ENCODE measurements at regions not wholly inside any gene's neighbourhood (a gene's known extent, or its start where the extent isn't known, plus 50 kb on each side); places are given as distances from the start of the nearest gene placed in this dataset.

DNA sequence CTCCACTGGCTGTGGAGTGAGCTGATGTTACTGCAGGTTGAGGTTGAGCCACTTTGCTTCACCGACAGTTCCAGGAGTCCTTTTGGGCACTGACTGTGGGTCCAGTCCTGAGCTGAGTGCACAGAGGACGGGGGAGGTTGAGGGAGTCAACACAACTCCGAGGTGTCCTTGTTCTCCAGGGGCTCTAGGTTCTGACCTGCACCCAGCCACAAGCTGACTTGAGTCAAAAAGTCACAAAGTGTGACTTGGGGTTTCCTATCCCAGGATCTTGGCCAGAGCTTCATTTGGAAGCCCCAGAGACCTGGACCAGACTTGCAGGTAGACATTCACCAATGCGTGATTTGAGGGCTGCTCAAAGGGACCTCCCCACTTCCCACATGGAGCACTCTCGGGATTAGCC lies 95.0 kb downstream of the FAM43A start:
- H3K27me3 Mint-ChIP-seq = peaks cover 12% of the 10 kb centered on the region
- H3K4me1 Mint-ChIP-seq = peaks cover 0 to 3% (median 0%) of the 10 kb centered on the region in 3 donors
- H3K4me3 Mint-ChIP-seq = no peak overlapping the region
- peaks cover 0 to 1% (median 0%) of the 10 kb centered on the region in 3 donors for H3K9me3 Mint-ChIP-seq
- H3K36me3 Mint-ChIP-seq = no peaks in the 10 kb centered on the region
- no peak overlapping the region for H3K27ac Mint-ChIP-seq

DNA sequence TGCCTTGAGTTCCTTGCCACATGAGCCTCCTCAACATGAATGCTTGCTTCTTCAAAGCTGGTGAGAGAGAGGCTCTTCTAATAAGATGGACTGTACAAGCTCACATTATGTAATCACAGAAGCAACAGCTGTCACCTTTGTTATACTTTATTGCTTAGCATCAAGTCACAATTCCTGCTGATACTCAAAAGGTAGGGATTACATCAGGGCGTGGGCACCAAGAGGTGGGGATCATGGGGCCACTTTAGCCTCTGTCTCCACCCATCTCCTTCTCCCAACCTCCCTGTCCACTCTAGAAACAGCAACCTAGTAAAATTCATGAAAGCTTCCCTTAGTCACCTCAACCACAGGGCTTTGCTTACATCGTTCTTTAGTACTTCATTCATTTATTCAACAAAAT lies 95.9 kb downstream of the FAM43A start:
- Mint-ChIP-seq H3K27ac (no peak overlapping the region), H3K4me3 (no peak overlapping the region), H3K4me1 (peaks cover 0 to 3% (median 0%) of the 10 kb centered on the region in 3 donors), H3K27me3 (peaks cover 12% of the 10 kb centered on the region), H3K9me3 (peaks cover 0 to 1% (median 0%) of the 10 kb centered on the region in 3 donors), H3K36me3 (no peaks in the 10 kb centered on the region)

DNA sequence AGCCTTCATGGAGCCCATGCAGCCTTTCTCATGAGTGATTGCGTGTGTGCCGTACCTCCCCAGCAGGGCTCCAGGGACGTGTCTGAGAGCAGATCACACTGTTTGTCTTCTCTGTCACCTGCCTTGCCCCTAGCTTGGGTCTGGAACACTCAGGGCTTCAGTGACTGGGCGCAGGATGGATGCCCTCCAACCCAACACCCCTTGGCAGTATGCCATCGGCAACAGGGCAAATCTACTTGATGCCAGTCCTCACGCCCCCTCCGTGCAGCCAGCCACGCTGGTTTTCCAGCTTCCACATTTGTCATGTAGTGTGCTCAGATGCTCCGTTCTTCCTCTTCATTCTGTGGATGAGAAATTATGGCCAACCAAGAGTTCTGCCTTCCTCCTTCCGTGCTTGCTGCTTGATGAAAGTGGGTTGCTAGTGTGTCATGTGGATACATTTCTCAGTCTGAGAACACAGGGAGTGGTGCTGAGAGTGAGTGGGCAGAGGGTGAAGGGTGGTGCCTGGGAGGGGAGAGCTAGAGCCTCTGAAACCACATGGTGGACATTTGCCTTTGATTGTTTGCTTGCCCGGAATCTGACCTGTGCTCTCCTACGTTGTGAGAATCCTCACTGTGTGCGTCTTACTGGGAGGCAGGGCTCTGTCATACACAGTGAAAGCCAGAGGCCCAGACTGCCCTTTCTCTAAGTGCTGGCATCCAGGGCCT lies 97.2 kb downstream of the FAM43A start:
- peaks cover 0 to under 1% (median 0%) of the 10 kb centered on the region in 3 donors for H3K4me1 Mint-ChIP-seq

DNA sequence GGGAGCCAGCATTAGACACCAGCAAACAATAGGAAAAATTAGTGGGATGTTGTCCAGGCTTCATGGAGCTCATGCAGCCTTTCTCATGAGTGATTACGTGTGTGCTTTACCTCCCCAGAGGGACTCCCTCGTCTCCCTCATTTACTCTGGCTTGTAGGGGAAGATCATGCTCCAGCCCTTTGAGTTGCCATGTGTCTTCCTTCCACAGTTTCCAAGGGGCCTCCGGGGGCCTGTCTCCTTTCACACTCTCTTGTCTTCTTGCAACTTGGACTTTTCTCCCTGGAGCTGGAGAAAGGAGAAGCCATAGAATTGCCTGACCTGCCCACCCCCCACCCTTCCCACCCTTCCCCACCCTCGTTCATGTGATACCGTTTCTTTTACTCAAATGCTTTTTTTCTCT lies 98.7 kb downstream of the FAM43A start:
- Mint-ChIP-seq H3K4me1 (no peaks in the 10 kb centered on the region), H3K9me3 (no peaks in the 10 kb centered on the region), H3K36me3 (no peaks in the 10 kb centered on the region), H3K27me3 (no peaks in the 10 kb centered on the region), H3K4me3 (no peak overlapping the region), H3K27ac (no peak overlapping the region)

More for the DNA sequence above, 97.2 kb downstream of the FAM43A start:
- Mint-ChIP-seq H3K36me3 (no peaks in the 10 kb centered on the region), H3K4me3 (no peak overlapping the region), H3K27me3 (peaks cover 7% of the 10 kb centered on the region), H3K27ac (no peak overlapping the region), H3K9me3 (peaks cover 0 to 1% (median 0%) of the 10 kb centered on the region in 3 donors)

DNA sequence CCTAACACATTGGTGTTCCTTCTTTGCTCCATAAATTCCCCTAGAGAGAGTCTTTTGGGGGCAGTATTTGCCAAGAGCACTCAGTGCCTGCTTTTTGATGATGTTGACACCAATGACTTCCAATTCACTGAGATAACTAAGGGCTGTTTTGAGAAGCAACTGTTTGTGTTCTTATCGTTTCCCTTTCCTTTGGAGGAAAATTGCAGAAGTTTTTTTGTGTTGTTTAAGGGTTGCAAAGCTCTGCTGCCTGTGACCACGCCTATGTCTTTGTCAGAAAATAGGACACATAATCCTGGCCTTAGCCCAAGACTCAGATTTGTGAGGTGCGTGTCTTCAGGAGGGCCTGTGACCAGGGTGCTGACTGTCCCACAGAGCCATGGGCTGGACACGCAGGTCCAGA lies 99.6 kb downstream of the FAM43A start:
- no peaks in the 10 kb centered on the region for H3K27me3 Mint-ChIP-seq
- peaks cover 0 to 1% (median 0%) of the 10 kb centered on the region in 3 donors for H3K4me1 Mint-ChIP-seq
- H3K4me3 Mint-ChIP-seq = no peak overlapping the region
- H3K36me3 Mint-ChIP-seq = no peaks in the 10 kb centered on the region
- no peak overlapping the region for H3K27ac Mint-ChIP-seq
- H3K9me3 Mint-ChIP-seq = no peaks in the 10 kb centered on the region

DNA sequence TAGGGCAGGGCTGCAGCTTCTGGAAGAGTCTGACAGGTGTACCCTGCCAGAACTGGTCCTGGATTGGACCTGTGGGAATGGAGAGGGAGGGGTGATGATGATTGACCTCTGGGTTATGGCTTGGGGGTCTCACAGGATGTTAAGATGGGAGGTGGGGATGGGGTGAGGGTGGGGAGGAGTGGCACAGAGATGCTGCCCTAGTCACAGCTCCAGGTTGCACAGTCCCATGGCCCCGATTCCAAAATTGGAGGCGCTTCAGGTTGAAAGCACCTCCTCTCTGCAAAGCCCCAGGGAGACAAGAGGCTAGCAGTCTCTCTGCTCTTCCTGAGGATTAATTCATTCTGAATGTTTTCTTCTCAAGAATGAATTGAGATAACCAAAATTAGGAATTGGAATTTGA lies 101.4 kb downstream of the FAM43A start:
- Mint-ChIP-seq H3K27ac (peak overlapping the region in 1 of 3 donors; percentile 28), H3K4me3 (no peak overlapping the region), H3K4me1 (peaks cover 0 to 1% (median 0%) of the 10 kb centered on the region in 3 donors), H3K9me3 (no peaks in the 10 kb centered on the region), H3K27me3 (no peaks in the 10 kb centered on the region), H3K36me3 (no peaks in the 10 kb centered on the region)

DNA sequence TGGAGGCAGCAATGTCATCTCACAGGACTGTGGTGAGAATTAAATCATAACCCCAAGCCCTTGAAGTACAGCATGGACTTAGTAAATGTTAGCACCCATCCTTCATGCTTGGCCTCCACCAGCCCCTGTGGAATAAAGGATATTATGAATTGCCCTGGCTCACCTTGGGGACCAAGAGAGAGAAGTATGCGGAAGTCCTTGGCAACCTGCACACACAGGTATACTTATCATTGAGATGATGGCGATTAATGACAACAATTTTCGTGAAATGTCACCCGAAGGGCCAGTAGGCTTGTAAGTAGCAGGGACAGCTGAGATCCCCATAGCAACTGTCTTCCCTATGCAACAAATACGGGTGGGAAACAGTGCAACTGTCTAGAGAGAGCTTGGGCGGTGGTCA lies 102.0 kb downstream of the FAM43A start:
- Mint-ChIP-seq H3K27me3 (no peaks in the 10 kb centered on the region), H3K9me3 (no peaks in the 10 kb centered on the region), H3K4me3 (no peak overlapping the region), H3K4me1 (peaks cover 0 to 1% (median 0%) of the 10 kb centered on the region in 3 donors), H3K36me3 (no peaks in the 10 kb centered on the region), H3K27ac (peak overlapping the region in 1 of 3 donors; percentile 63)

DNA sequence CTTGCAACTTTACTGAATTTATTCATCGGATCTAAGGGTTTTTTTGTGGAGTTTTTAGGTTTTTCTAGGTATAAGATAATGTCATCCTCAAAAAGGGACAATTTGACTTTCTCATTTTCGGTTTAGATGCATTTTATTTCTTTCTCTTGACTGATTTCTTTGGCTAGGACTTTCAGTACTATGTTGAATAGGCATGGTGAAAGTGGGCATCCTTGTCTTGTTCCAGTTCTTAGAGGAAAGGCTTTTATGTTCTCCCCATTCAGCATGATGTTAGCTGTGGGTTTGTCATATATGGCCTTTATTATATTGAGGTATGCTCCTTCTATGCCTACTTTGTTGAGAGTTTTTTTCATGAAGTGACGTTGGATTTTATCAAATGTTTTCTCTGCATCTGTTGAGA lies 106.7 kb downstream of the FAM43A start:
- Mint-ChIP-seq H3K36me3 (peaks cover 2% of the 10 kb centered on the region), H3K27ac (no peak overlapping the region), H3K4me3 (no peak overlapping the region), H3K9me3 (peaks cover 3 to 9% (median 9%) of the 10 kb centered on the region in 3 donors), H3K4me1 (peaks cover 0 to 1% (median 0%) of the 10 kb centered on the region in 3 donors), H3K27me3 (peaks cover 2% of the 10 kb centered on the region)

DNA sequence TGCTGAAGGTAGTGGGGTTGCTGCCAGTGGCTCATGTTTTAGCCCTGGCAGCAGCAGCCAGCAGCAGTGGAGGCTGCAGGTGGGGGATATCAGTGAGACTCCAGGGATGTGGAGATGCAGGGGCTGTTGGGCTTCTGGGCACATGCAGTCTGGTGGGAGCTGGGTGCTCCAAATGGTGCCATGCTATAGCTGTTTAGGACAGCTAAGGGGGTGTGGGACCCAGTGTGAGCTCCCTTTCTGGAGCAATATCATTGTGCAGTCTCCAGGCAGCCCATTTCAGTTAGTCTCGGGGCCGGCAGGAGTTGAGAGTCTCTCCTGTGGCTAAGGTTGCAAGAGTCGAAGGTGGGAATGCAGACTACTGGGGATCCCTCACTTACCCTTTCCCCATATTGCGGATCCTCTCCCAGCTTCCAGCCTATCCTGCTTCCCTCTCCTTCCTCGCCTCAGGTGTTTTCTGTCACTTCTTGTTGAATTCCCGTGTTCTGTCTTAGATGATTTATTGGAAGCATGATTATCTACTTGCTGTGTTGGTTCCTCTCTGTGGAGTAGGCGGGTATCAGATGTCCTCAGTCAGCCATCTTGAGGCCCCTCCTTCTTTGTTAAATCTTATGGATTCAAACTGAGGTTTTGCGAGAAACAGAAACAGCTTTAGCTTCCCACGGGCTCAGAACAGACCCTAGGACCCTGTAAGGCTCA lies 112.0 kb downstream of the FAM43A start:
- H3K27ac Mint-ChIP-seq = no peak overlapping the region
- H3K9me3 Mint-ChIP-seq = peaks cover 3 to 9% (median 9%) of the 10 kb centered on the region in 3 donors
- H3K4me3 Mint-ChIP-seq = no peak overlapping the region
- peaks cover 6% of the 10 kb centered on the region for H3K36me3 Mint-ChIP-seq
- H3K4me1 Mint-ChIP-seq = peaks cover 0 to 1% (median 0%) of the 10 kb centered on the region in 3 donors
- H3K27me3 Mint-ChIP-seq = peaks cover 2% of the 10 kb centered on the region

DNA sequence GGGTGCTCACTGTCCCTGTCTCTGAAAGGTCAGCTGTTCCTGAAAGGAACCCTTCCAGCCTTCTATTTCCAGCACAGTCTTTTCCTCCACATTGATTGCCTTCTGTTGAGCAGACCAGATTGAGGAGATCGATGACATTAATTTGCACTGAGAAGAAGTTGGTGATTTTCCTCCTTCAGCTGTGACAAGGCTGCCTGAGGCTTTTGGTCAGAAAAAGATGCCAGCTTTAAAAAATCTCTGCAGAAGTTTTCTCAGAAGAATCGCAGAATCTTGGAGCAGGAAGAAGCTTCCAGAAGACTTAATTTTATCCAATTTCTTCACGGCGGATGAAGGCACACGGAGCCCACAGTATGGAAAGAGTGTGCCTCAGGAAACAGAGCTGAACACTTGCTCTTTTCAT lies 112.8 kb downstream of the FAM43A start:
- Mint-ChIP-seq H3K4me1 (peaks cover 0 to 3% (median 0%) of the 10 kb centered on the region in 3 donors), H3K27me3 (peaks cover 2% of the 10 kb centered on the region), H3K27ac (no peak overlapping the region), H3K9me3 (peaks cover 3 to 9% (median 9%) of the 10 kb centered on the region in 3 donors), H3K36me3 (peaks cover 6% of the 10 kb centered on the region), H3K4me3 (no peak overlapping the region)

DNA sequence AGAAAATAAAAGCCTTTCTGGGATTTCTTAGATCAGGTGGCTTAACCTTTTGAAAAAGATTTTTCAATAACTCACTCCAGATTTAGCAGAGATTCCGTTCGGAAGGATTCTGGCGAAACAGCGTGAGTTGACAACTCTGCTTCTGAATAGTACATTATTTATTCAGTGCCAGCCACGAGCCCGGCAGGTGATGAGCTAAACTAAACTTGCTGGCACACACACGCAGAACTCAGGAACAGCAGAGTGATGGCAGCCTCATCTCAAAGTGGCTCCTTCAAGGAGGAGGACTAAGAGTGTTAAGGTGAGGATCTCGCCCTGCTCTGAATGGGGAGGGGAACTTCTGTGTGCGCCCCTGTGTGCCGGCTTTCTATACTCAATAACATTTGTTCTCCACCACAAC lies 114.3 kb downstream of the FAM43A start:
- H3K27ac Mint-ChIP-seq = no peak overlapping the region
- no peak overlapping the region for H3K4me3 Mint-ChIP-seq
- peaks cover 3% of the 10 kb centered on the region for H3K27me3 Mint-ChIP-seq
- peaks cover 7% of the 10 kb centered on the region for H3K36me3 Mint-ChIP-seq
- H3K4me1 Mint-ChIP-seq = peaks cover 0 to 3% (median 0%) of the 10 kb centered on the region in 3 donors
- H3K9me3 Mint-ChIP-seq = peaks cover 3 to 9% (median 7%) of the 10 kb centered on the region in 3 donors

DNA sequence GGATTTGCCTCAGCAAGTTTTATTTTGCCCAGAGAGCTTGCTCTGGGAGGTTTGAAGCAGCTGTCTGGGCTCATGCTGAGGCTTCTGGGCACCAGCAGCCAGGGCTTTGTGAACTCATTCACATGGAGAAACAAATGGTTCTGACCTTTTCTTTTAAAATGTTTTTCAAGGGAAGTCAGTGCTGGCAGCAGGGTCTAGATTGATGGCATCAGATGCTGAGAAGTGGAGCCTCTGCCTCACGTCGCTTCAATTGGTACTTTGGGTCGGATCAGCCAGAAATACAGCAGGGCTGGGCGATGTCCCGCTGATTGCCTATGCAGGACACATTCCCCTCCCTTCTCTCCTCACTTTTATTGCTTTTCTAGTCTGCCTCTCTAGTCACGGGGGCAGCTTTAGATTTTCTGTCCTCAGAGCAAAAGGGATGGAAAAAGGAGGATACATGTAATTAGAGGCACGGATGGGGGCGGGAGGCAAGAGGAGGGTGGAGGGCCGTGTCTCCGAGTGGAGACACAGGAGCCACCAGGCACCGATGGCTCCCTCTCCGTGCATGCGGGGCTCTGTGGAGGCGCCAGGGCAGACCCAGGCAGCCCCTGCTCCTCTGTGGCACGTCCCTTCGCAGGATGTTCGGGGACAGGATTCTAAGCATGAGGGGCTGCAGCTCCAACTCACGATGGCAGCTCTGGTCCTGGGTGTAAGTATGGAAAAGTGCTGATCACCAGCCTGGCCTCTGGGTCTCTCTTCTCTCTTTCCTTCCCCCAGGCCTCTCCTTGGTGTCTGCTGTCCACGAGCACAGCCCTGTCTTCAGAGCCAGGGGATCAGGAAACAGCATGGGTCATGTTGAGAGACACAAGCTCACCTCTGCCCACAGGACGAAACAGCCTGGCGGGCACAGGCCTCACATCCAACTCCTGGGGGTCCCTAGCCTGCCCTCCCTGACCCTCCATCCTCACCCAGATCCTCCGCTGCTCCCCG lies 116.1 kb downstream of the FAM43A start:
- peaks cover 0 to 3% (median 0%) of the 10 kb centered on the region in 3 donors for H3K4me1 Mint-ChIP-seq
- no peaks in the 10 kb centered on the region for H3K9me3 Mint-ChIP-seq
- H3K4me3 Mint-ChIP-seq = no peak overlapping the region
- peaks cover 5% of the 10 kb centered on the region for H3K36me3 Mint-ChIP-seq
- H3K27ac Mint-ChIP-seq = no peak overlapping the region
- peaks cover 9% of the 10 kb centered on the region for H3K27me3 Mint-ChIP-seq

DNA sequence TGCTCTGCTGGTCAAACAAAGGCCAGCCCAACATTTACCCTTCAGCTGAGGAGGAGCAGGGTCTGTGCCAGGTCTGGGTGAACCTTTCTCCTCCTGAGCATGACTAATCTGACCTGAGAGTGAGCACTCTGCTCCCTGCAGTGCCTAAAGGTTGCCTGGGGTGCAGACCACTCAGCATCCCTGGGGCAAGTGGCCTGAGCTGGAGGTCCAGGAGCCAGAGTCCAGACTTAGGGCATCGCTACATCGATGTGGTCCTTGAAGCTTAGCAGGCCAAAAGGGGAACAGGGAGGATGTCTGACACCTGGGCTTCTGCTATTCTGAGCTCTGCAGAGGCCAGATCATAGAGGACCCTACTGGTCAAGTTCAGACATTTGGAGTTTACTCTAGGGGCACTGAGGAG lies 119.1 kb downstream of the FAM43A start:
- Mint-ChIP-seq H3K27me3 (peaks cover 13% of the 10 kb centered on the region), H3K4me1 (peaks cover 0 to 3% (median 0%) of the 10 kb centered on the region in 3 donors), H3K27ac (no peak overlapping the region), H3K4me3 (no peak overlapping the region), H3K36me3 (peaks cover 2% of the 10 kb centered on the region), H3K9me3 (no peaks in the 10 kb centered on the region)

DNA sequence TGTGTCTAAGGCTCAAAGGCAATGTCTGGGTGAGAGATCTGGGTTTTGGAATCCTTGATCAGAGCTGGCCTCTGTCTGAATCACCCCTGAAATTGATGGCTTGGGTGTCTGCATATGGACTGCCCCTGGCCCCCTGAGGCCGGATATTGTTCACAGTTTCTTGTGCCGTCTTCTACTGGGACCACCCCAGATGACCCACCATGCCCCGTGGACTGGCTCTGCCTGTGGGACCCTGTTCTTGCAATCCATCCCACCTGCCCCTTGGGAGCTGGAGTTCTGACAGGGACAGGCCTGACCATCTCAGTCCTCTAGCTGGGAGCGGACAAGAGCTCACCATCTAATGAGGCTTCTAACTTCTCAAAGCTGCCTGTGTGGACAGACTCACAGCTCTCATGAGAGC lies 119.9 kb downstream of the FAM43A start:
- peaks cover 6 to 7% (median 6%) of the 10 kb centered on the region in 3 donors for H3K4me1 Mint-ChIP-seq
- peaks cover 13% of the 10 kb centered on the region for H3K27me3 Mint-ChIP-seq
- H3K36me3 Mint-ChIP-seq = peaks cover 2% of the 10 kb centered on the region
- H3K4me3 Mint-ChIP-seq = no peak overlapping the region
- no peaks in the 10 kb centered on the region for H3K9me3 Mint-ChIP-seq
- no peak overlapping the region for H3K27ac Mint-ChIP-seq

Measured in IgD-negative memory B cell (primary cell).